ENCODE measurements at regions not wholly inside any gene's neighbourhood (a gene's known extent, or its start where the extent isn't known, plus 50 kb on each side); places are given as distances from the start of the nearest gene placed in this dataset.
"Not testable (repeated sequence)": the region's sequence is repeated elsewhere in the genome, so short reads cannot be mapped to it uniquely, and the experiment has no call there.

GRCh38 chr4:147102596-147102995, 156.9 kb upstream of the TTC29 start:
- DNase-seq (ENCODE audit: low spot score) = no peak

GRCh38 chr4:147103403-147103946, 157.8 kb upstream of the TTC29 start:
- no peak for DNase-seq (ENCODE audit: low spot score)

GRCh38 chr4:147104768-147105167, 159.1 kb upstream of the TTC29 start:
- DNase-seq (ENCODE audit: low spot score) = no peak

- no peak for DNase-seq (ENCODE audit: low spot score)
These were observed 162.7 kb upstream of the TTC29 start for GRCh38 chr4:147108409-147108808.

- DNase-seq (ENCODE audit: low spot score) = no peak
These were observed 164.1 kb upstream of the TTC29 start for GRCh38 chr4:147109800-147110199.

DNA sequence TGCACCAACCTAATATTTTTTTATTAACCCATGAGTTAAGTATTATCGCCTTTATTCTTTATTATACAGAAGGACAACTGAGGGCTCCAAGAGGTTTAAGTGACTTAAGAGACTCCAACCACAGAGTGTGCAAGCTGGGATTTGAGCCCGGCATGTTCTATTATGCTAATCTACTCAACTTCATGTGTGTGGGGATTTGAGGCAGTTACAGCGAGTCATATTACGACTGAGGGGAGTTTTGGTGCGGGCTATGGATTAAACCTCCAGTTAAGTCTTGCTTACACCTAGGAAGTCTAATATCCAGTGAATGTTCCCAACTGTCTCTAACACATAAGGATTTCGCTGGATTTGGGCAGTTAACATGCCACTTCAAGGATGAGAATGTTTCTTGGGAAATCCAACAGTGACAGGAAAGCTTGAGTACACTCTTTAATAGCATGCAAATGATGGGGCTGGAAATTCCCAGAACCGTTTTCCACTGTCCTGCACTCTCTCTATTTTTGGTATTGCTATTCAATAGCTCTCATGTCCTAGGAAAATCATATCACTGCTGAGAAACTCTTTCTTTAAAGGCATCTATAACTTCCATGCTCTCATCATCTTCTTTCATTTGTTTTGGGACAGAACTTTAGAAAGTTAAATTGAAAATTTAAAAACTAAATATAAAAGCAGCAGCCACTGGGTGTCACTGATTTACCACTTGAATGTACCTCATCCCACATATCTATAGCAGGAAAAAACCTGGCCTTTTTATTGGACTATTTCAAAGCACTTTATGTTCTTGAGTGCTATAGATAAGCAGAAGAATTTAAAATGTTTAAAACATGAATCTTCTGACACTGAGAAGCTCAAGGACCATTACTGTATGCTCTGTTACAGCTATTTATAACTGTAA, 165.1 kb upstream of the TTC29 start:
- DNase-seq (ENCODE audit: low spot score) = no peak

DNA sequence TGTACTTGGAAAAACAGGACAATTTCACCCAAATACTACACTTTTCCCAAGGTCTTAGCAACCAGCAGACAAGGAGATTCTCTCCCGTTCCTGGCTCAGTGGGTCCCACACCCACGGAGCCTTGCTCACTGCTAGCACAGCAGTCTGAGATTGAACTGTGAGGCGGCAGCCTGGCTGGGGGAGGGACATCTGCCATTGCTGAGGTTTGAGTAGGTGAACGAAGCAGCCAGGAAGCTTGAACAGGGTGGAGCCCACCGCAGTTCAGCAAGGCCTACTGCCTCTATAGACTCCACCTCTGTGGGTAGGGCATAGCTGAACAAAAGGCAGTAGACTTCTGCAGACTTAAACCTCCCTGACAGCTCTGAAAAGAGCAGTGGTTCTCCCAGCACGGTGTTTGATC, 166.5 kb upstream of the TTC29 start:
- not testable (repeated sequence) for DNase-seq (ENCODE audit: low spot score)

GRCh38 chr4:147117431-147117830, 171.8 kb upstream of the TTC29 start:
- DNase-seq (ENCODE audit: low spot score) = no peak

DNA sequence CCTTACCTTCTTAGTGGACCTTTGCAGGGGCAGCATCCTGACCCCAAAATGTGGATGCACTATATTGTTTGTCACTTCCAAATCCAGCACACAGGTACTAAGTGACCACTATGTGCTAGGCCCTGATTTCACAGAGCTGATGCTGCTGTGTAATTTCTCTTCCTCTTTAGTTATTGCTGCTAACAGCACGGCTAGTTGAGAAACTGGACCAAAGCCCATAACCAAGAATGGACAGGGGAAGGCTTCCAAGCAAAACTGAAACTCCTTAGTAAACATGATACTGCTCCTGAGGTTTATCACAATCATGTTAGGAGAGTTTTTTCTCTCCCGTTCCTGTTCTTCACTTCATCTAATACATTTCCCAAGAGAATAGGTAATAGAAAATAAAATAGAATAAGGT, 172.9 kb upstream of the TTC29 start:
- DNase-seq (ENCODE audit: low spot score) = no peak

- DNase-seq (ENCODE audit: low spot score) = no peak
These were observed 177.0 kb upstream of the TTC29 start for GRCh38 chr4:147122685-147123084.

DNA sequence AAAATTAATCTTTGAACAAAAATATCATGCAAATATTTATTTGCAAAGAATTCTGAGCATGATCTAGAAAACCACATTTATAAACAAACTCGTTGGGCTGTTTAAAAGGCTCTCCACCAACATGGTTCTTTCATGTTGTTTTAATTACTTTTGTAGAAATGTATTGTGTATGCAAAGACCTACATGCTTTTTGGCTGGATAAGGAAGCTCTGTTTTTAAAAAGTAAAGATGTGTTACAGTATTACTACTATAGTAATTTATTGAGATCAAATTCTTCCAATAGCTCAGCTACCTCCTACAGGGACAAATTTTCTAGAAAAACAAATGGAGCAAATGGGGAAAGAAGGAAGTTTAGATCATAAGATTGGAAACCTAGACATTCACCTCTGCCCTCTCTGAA, 177.5 kb upstream of the TTC29 start:
- DNase-seq (ENCODE audit: low spot score) = no peak

GRCh38 chr4:147128787-147129186, 183.1 kb upstream of the TTC29 start:
- DNase-seq (ENCODE audit: low spot score) = no peak

DNA sequence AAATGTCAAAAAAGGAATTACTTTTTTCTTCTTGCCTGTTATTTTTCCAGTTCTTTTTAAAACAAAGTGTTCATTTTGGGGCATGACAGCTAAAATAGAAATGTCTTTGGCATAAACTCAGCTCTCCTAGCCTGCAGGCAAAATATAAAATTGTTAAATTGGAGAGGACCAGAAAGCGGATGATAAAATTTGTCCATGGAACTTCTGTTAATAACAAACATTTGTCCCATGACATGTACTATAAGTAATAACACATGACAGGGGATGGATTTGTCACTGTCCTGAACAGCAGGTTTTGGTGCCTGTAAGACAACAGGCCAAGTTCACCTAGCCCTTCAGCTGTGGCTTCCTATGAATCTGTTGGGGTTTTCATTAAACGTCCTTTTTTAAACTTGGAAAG, 184.0 kb upstream of the TTC29 start:
- DNase-seq (ENCODE audit: low spot score) = no peak

DNA sequence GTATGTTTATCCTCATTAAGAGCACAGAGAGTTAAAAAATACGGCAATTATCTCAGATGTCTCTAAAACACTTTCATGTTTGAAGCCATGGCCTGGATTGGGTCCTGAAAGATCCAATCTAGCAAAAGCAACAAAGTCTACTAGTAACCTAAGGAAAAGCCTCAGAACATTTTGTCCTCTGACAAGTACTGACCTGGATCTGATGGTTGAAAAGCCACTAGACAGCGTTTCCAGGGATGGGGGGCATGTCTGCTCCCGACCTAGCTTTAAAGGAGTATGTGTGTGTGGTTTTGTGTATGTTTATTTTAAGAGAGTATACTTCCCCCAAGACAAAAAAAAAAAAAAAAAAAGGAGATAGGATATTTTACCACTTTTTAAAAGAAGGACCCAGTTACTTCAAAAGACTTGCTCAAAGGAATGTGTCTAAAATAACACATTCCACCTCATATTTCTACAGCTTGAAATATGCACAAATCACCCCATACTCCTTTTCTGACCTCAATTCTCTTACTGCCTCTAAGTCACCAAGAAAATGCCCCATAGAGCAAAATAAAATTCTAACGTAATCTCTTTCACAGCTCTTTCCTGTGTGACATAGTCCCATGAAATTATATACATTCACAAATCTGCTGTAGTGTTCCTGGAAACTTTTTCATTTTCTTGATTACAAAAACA, 189.0 kb upstream of the TTC29 start:
- no peak for DNase-seq (ENCODE audit: low spot score)

DNA sequence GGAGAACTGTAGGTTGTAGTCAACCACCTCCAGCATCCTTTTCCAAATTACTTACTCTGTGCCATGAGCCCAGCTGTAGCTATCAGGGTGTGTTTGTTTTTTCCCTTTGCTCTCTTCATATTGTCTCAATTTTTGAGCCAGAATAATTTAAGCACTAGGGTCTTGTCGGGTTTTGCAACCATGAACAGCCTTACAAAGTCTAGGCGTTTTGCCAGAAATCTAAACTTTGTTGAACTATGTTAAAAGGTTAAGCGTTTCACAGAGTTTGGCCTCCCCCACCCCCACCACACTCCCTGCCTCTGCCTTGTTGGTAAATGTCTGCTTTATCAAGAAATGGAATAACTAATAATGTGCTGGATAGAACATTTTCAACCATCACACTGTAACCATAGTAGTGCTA, 190.6 kb upstream of the TTC29 start:
- DNase-seq (ENCODE audit: low spot score) = no peak

DNA sequence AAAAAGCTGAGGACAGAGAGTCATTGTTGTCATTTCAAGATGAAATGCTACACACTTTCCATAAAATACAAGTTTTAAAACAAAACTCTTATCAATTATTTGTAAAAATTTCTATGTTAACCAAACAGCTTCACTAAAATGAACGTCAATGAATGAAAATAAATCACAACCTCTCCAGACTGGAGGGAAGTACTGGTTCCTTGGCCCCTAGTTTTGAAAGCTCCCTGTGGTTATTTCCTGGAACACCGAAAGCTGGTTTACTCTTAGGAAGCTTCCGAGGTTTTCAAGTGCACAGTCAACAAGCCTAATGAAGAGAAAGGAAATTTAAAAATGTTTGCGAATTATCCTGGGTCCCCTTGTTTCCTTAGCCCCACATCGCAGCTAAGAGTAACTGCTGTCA, 191.1 kb upstream of the TTC29 start:
- DNase-seq (ENCODE audit: low spot score) = no peak

- no peak for DNase-seq (ENCODE audit: low spot score)
These were observed 191.6 kb upstream of the TTC29 start for GRCh38 chr4:147137280-147137679.

- no peak for DNase-seq (ENCODE audit: low spot score)
These were observed 192.5 kb upstream of the TTC29 start for GRCh38 chr4:147138171-147138570.

GRCh38 chr4:147139455-147140198, 194.0 kb upstream of the TTC29 start:
- DNase-seq (ENCODE audit: low spot score) = no peak

DNA sequence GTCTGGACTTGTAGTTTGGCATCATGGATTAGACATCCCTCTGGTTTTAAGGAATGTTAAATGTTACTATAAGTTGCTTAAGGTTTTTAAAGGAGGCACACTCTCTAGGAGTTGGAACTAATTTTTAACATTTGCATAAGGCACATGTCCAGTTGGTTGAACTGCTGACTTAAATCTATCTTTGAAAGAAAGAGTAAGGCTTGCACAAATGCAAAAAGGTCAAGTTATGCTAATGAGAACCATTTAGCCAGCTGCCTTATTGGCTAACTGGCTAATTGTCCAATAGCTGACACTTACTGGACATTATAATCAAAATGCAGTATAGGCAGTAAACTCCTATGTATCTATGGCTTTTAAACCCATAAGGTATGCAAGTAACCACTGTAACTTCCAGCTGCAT, 206.1 kb upstream of the TTC29 start:
- no peak for DNase-seq (ENCODE audit: low spot score)

DNA sequence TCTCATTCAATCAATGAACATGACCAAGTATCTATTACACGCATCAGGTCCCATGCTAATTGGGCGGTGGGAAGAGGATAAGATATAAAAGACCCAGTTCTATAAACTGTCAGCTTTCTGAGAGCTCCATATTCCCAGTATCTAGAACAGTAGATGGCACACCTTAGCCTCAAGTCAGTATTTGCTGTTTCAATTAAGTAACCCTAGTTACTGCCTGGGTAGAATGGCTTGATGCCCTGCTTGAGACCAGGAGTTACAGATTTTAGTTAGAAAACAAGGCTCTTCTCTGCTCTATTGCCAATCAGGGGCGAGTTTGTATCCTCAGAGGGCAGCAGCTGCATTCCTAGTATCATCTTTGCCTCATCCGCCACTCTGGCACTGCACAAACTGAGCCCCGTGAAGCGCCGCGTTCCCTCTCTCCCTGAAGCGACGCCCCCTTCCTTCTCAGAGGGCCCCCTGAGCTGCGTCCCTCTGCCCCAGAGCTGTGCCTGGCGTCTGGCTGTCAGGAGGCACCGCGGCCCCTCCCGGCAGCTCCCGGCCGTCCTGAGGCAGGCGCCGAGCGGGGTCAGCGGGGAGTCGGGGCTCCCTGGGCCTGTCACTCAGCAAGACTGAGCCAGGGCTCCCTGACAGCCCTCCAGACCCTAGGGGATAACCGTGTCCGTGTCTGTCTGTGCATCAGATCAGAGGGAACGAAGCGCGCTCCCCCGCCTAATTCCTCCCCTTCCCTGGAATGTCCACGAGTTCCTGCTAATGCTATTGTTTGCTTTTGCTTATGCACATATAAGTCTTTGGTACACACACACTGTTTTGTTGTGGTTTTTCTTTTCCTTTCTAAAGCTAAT, 212.4 kb upstream of the TTC29 start:
- DNase-seq (ENCODE audit: low spot score) = no peak

All from CD4-positive, alpha-beta T cell treated with Interleukin-6 at 100 ng/mL for 8 hours (primary cell).